HCT116 (cell line): ENCODE measurements at regions not wholly inside any gene's neighbourhood (a gene's known extent, or its start where the extent isn't known, plus 50 kb on each side); places are given as distances from the start of the nearest gene placed in this dataset.

Source experiments
- ATAC-seq: fragments of 200-7000 bp; cut with Tn5 transposase; 2 replicates; pipeline ENCODE4 v1.9.1; 2020; ENCODE audit warnings: mild to moderate bottlenecking, moderate library complexity
- BruUV-seq: library from RNA; stranded (reverse); fragments of 400-500 nt; replicated peaks from 2 replicates; lab custom pipeline; 2021; lab: Mats Ljungman, UMichigan
- CTCF ChIA-PET: fragments of 300-600 bp; sonication (Branson Sonifier 250); formaldehyde crosslinking; loops from one replicate; lab custom pipeline; 2021; ENCODE audit warnings: antibody characterized with exemption; lab: Charles Lee
- POLR2A ChIA-PET: fragments of 300-600, 350-600 bp; sonication (Branson Sonifier 250); formaldehyde crosslinking; loops from one replicate; lab custom pipeline; 2021; ENCODE audit warnings: antibody characterized with exemption; lab: Charles Lee
- RAD21 ChIA-PET, 2 experiments: fragments of 300-600 bp; sonication (Branson Sonifier 250); formaldehyde crosslinking; loops; one replicate each; lab custom pipeline; 2023; ENCODE audit warnings: low total read pairs in 2 of 2; ENCODE audit not compliant: uncharacterized antibody in 2 of 2, unreplicated experiment in 2 of 2, low non-redundant PET in 1 of 2; lab: Charles Lee
- DNase-seq: peaks from one replicate; pipeline ENCODE4 v3.0.0-alpha.2; 2010; ENCODE audit warnings: low read depth, low spot score
- H2AFZ ChIP-seq: fragments of 200-600 bp; shearing (Covaris generic), sonication (generic); 2 replicates; pipeline ENCODE4 v1.6.1; 2017; ENCODE audit warnings: low read depth, mixed run types, mixed read lengths, antibody characterized with exemption, low read length; ENCODE audit not compliant: poor library complexity, severe bottlenecking
- H3K27ac ChIP-seq: 2 replicates; pipeline ENCODE4 v1.5.1; 2012; ENCODE audit warnings: low read depth, low read length
- H3K27me3 ChIP-seq: fragments of 200-600 bp; sonication (generic); 2 replicates; pipeline ENCODE4 v1.6.1; 2016; ENCODE audit warnings: mixed run types, low read length, mixed read lengths; ENCODE audit not compliant: insufficient read depth
- H3K36me3 ChIP-seq, 2 experiments: fragments of 200-500 bp in 1 of 2; fragments of 200-600 bp in 1 of 2; sonication (Bioruptor generic) in 1 of 2; sonication (generic) in 1 of 2; 2 replicates each; pipeline versions ENCODE4 v1.5.1 to v1.6.1; 2014 to 2016; ENCODE audit warnings: low read length in 2 of 2, inconsistent platforms in 1 of 2, mixed read lengths in 1 of 2, mixed run types in 1 of 2; ENCODE audit not compliant: insufficient read depth in 2 of 2, control insufficient read depth in 1 of 2
- H3K4me1 ChIP-seq, 2 experiments: fragments of 200-600 bp in 1 of 2; sonication (generic) in 1 of 2; 2 replicates each; pipeline versions ENCODE4 v1.5.1 to v1.6.1; 2012 to 2017; ENCODE audit warnings: low read length in 2 of 2, inconsistent platforms in 1 of 2, mild to moderate bottlenecking in 1 of 2, mixed read lengths in 1 of 2, mixed run types in 1 of 2, moderate library complexity in 1 of 2; ENCODE audit not compliant: insufficient read depth in 2 of 2, control insufficient read depth in 1 of 2
- H3K4me2 ChIP-seq: fragments of 200-600 bp; sonication (generic); 2 replicates; pipeline ENCODE4 v1.6.1; 2017; ENCODE audit warnings: mixed run types, low read length, mixed read lengths
- H3K4me3 ChIP-seq, 2 experiments: fragments of 200-600 bp in 1 of 2; sonication (generic) in 1 of 2; replicated peaks in 1 of 2; 2 replicates each; pipeline ENCODE4 v1.5.1; 2011 to 2016; ENCODE audit warnings: low read length in 2 of 2, control low read depth in 1 of 2, low read depth in 1 of 2, mild to moderate bottlenecking in 1 of 2, mixed read lengths in 1 of 2, mixed run types in 1 of 2
- H3K79me2 ChIP-seq: fragments of 200-600 bp; sonication (generic); 2 replicates; pipeline ENCODE4 v1.6.1; 2017; ENCODE audit warnings: mild to moderate bottlenecking, mixed run types, low read length, moderate library complexity, mixed read lengths; ENCODE audit not compliant: insufficient read depth
- H3K9ac ChIP-seq: fragments of 200-600 bp; sonication (generic); 2 replicates; pipeline ENCODE4 v1.6.1; 2016; ENCODE audit warnings: low read length, mixed read lengths
- H3K9me2 ChIP-seq: fragments of 200-600 bp; sonication (generic), shearing (Covaris generic); 2 replicates; pipeline ENCODE4 v1.6.1; 2017; ENCODE audit warnings: mixed run types, mild to moderate bottlenecking, moderate library complexity; ENCODE audit not compliant: insufficient read depth
- H3K9me3 ChIP-seq, 2 experiments: fragments of 200-500 bp in 1 of 2; fragments of 200-600 bp in 1 of 2; sonication (Bioruptor generic) in 1 of 2; sonication (generic) in 1 of 2; 2 replicates each; pipeline ENCODE4 v1.6.1; 2014 to 2017; ENCODE audit warnings: low read length in 2 of 2, mixed read lengths in 2 of 2, inconsistent platforms in 1 of 2, low read depth in 1 of 2, mild to moderate bottlenecking in 1 of 2, mixed run types in 1 of 2, moderate library complexity in 1 of 2; ENCODE audit not compliant: control insufficient read depth in 1 of 2, insufficient read depth in 1 of 2
- H4K20me1 ChIP-seq: fragments of 200-600 bp; sonication (generic), shearing (Covaris generic); 2 replicates; pipeline ENCODE4 v1.6.1; 2017; ENCODE audit warnings: mixed run types, mild to moderate bottlenecking, moderate library complexity; ENCODE audit not compliant: insufficient read depth
- CEBPB ChIP-seq: IDR thresholded peaks from 2 replicates; pipeline ENCODE4 v1.6.1; 2012; ENCODE audit warnings: low read depth
- EGR1 ChIP-seq: IDR thresholded peaks from 2 replicates; pipeline ENCODE4 v1.6.1; 2012; ENCODE audit warnings: low read depth
- MAX ChIP-seq: IDR thresholded peaks from 2 replicates; pipeline ENCODE4 v1.6.1; 2012
- POLR2A ChIP-seq: IDR thresholded peaks from 2 replicates; pipeline ENCODE4 v1.7.0; 2011; ENCODE audit warnings: borderline replicate concordance; ENCODE audit not compliant: insufficient read depth, insufficient read length; ENCODE audit errors: extremely low read depth
- SIN3A ChIP-seq: IDR thresholded peaks from 2 replicates; pipeline ENCODE4 v1.6.1; 2012; ENCODE audit warnings: low read depth
- TCF7L2 ChIP-seq: IDR thresholded peaks from 2 replicates; pipeline ENCODE4 v1.7.0; 2011; ENCODE audit warnings: borderline replicate concordance, inconsistent platforms; ENCODE audit not compliant: insufficient read depth, insufficient read length; ENCODE audit errors: extremely low read depth
- ZBTB33 ChIP-seq: IDR thresholded peaks from 2 replicates; pipeline ENCODE4 v1.6.1; 2011; ENCODE audit warnings: mild to moderate bottlenecking, low read length, moderate library complexity; ENCODE audit not compliant: insufficient replicate concordance; ENCODE audit errors: extremely low read depth
- ZNF274 ChIP-seq: fragments of 200-500 bp; sonication (Bioruptor generic); IDR thresholded peaks from 2 replicates; pipeline ENCODE4 v1.6.1; 2014; ENCODE audit warnings: mild to moderate bottlenecking, low read depth, low read length, inconsistent platforms
- intact Hi-C: fragments of 100-400 bp; cut with micrococcal nuclease; formaldehyde crosslinking; loops from 2 replicates; pipeline ENCODE4 v1.10.0; 2022
- TF ChIP-seq, protein P1 (sequence below): IDR thresholded peaks from 2 replicates; pipeline ENCODE4 v1.6.1; 2012; ENCODE audit warnings: low read depth

DNA sequence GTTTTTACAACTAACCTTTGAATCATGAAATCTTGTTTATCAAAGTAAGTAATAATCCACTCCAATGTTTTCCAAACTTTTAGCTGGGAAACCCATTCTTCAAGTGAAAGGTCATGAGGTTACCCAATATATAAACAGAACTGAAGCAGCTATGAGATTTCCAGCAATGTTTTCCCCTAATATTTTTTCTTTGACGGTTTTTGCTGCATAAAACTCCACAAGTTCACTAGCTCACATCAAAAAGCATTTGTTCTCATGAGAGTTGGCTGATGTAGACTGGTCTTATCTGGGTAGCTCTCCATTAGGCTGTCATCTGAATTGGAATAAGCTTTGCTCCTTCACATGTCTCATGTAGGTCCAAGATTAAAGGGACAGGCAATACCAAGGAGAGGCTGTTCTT is 241.2 kb upstream of the LRRC3B start:
- TF ChIP-seq, protein P1, sequence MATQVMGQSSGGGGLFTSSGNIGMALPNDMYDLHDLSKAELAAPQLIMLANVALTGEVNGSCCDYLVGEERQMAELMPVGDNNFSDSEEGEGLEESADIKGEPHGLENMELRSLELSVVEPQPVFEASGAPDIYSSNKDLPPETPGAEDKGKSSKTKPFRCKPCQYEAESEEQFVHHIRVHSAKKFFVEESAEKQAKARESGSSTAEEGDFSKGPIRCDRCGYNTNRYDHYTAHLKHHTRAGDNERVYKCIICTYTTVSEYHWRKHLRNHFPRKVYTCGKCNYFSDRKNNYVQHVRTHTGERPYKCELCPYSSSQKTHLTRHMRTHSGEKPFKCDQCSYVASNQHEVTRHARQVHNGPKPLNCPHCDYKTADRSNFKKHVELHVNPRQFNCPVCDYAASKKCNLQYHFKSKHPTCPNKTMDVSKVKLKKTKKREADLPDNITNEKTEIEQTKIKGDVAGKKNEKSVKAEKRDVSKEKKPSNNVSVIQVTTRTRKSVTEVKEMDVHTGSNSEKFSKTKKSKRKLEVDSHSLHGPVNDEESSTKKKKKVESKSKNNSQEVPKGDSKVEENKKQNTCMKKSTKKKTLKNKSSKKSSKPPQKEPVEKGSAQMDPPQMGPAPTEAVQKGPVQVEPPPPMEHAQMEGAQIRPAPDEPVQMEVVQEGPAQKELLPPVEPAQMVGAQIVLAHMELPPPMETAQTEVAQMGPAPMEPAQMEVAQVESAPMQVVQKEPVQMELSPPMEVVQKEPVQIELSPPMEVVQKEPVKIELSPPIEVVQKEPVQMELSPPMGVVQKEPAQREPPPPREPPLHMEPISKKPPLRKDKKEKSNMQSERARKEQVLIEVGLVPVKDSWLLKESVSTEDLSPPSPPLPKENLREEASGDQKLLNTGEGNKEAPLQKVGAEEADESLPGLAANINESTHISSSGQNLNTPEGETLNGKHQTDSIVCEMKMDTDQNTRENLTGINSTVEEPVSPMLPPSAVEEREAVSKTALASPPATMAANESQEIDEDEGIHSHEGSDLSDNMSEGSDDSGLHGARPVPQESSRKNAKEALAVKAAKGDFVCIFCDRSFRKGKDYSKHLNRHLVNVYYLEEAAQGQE, result no peak
- TF ChIP-seq TCF7L2, result no peak
- no peak for TF ChIP-seq POLR2A
- no peak for TF ChIP-seq ZNF274
- no peak for TF ChIP-seq MAX
- no peak for TF ChIP-seq CEBPB
- TF ChIP-seq SIN3A, result no peak
- TF ChIP-seq EGR1, result no peak
- no peak for TF ChIP-seq ZBTB33
- POLR2A ChIA-PET, result no interaction called here
- no peaks in the 10 kb centered on the region for H3K36me3 ChIP-seq
- BruUV-seq, result no TSS peak
- no peak overlapping the region for H3K4me2 ChIP-seq
- no peak overlapping the region for H3K9ac ChIP-seq
- H3K4me3 ChIP-seq, result no peak overlapping the region
- CTCF ChIA-PET, result no interaction called here
- H3K9me2 ChIP-seq, result no peaks in the 10 kb centered on the region
- peaks cover 0 to 3% of the 10 kb centered on the region in 2 experiments; a peak in 1 of 4 replicates for H3K9me3 ChIP-seq
- RAD21 ChIA-PET, result no interaction called here
- intact Hi-C loops, result no loop called here
- no peaks in the 10 kb centered on the region for H3K79me2 ChIP-seq
- DNase-seq (no peak), ATAC-seq (no peak)
- no peaks in the 10 kb centered on the region for H3K4me1 ChIP-seq
- H2AFZ ChIP-seq, result no peak overlapping the region
- no peak overlapping the region for H3K27ac ChIP-seq
- H4K20me1 ChIP-seq, result no peaks in the 10 kb centered on the region
- H3K27me3 ChIP-seq, result no peaks in the 10 kb centered on the region
